ENCODE measurements at regions not wholly inside any gene's neighbourhood (a gene's known extent, or its start where the extent isn't known, plus 50 kb on each side); places are given as distances from the start of the nearest gene placed in this dataset.

DNA sequence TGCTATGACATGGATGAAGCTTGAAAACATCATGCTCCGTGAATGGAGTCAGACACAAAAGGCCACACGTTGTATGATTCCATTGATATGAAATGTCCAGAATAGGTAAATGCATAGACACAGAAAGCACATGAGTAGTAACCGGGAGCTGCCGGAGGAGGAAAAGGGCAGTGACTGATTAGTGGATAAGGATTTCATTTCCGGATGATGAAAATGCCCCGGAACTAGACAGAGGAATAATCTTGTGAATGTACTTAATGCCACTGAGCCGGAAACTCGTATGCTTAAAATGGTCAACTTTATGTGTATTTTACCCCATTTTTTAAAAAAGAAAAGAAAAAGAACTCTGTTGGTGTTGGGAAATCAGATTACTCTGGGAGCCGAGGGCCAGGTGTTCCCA, 112.7 kb upstream of the FAM9B start:
- peaks cover 1% of the 10 kb centered on the region; the same call in 1 of the 2 replicates for H3K4me1 ChIP-seq (ENCODE audit: control insufficient read depth, insufficient read depth, low read length)
- H3K9me3 ChIP-seq (ENCODE audit: control insufficient read depth, insufficient read depth, low read length): no peaks in the 10 kb centered on the region
- no peak for DNase-seq (ENCODE audit: low read depth, low spot score)
- no peaks in the 10 kb centered on the region for H3K27me3 ChIP-seq (ENCODE audit: control insufficient read depth, insufficient read depth, low read length)
- no peak overlapping the region for H3K27ac ChIP-seq (ENCODE audit: low read length)
- H3K36me3 ChIP-seq (ENCODE audit: control insufficient read depth, insufficient read depth, low read length): no peaks in the 10 kb centered on the region
- H3K4me3 ChIP-seq (ENCODE audit: low read length): no peak overlapping the region
- WGBS (ENCODE audit: insufficient coverage, insufficient read length): no CpG with 5 or more reads among the region's 9 CpGs

DNA sequence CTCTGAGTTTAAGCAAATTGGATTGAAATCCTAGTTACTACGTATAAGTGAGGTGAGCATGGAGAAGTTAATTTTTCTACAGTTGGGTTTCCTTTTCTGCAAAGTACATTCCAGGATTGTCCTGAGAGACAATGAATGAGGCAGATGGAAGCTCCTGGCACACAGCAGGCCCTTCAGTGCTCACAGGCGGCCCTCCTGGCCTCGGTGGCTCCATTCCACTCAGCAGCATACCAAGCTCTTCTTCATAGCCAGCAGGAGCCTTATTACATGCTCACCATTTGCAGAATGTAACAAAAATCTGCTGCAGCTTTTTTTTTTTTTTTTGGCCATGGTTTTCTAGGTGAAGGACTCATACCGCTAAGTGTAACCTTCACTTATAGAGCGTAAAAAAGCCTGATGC, 113.2 kb upstream of the FAM9B start:
- H3K4me3 ChIP-seq (ENCODE audit: low read length): no peak overlapping the region
- WGBS (ENCODE audit: insufficient coverage, insufficient read length): no CpG with 5 or more reads among the region's 5 CpGs
- peaks cover 1% of the 10 kb centered on the region; the same call in 1 of the 2 replicates for H3K4me1 ChIP-seq (ENCODE audit: control insufficient read depth, insufficient read depth, low read length)

DNA sequence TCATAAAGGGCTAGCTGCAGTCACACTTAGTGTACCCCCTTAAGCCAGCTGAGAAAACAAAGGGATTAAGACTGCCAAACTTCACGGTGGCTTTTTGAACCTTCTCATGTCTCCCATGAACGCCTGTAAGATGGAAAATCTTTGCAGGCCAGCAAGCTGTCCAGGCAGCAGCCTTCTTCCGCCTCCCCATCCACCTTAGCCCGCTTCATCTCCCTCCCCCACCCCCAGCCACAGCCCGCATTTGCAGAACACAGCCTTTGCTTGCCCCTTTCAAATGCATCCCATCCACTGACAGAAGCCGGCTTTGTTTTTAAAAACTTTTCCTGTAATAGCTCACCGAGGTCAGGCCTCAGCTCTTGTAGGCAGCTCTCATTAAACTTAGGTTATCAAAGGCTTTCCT, 113.8 kb upstream of the FAM9B start:
- H3K27ac ChIP-seq (ENCODE audit: low read length): no peak overlapping the region
- H3K4me1 ChIP-seq (ENCODE audit: control insufficient read depth, insufficient read depth, low read length): peaks cover 1% of the 10 kb centered on the region; the same call in 1 of the 2 replicates
- H3K4me3 ChIP-seq (ENCODE audit: low read length): no peak overlapping the region
- WGBS (ENCODE audit: insufficient coverage, insufficient read length): no CpG with 5 or more reads among the region's 7 CpGs
- peak; percentile 35 for DNase-seq (ENCODE audit: low read depth, low spot score)
- no peaks in the 10 kb centered on the region for H3K9me3 ChIP-seq (ENCODE audit: control insufficient read depth, insufficient read depth, low read length)
- no peaks in the 10 kb centered on the region for H3K36me3 ChIP-seq (ENCODE audit: control insufficient read depth, insufficient read depth, low read length)
- H3K27me3 ChIP-seq (ENCODE audit: control insufficient read depth, insufficient read depth, low read length): no peaks in the 10 kb centered on the region

More for the DNA sequence above, 113.2 kb upstream of the FAM9B start:
- no peak for DNase-seq (ENCODE audit: low read depth, low spot score)
- Histone ChIP-seq H3K27me3 (ENCODE audit: control insufficient read depth, insufficient read depth, low read length) (no peaks in the 10 kb centered on the region), H3K36me3 (ENCODE audit: control insufficient read depth, insufficient read depth, low read length) (no peaks in the 10 kb centered on the region), H3K27ac (ENCODE audit: low read length) (no peak overlapping the region), H3K9me3 (ENCODE audit: control insufficient read depth, insufficient read depth, low read length) (no peaks in the 10 kb centered on the region)

DNA sequence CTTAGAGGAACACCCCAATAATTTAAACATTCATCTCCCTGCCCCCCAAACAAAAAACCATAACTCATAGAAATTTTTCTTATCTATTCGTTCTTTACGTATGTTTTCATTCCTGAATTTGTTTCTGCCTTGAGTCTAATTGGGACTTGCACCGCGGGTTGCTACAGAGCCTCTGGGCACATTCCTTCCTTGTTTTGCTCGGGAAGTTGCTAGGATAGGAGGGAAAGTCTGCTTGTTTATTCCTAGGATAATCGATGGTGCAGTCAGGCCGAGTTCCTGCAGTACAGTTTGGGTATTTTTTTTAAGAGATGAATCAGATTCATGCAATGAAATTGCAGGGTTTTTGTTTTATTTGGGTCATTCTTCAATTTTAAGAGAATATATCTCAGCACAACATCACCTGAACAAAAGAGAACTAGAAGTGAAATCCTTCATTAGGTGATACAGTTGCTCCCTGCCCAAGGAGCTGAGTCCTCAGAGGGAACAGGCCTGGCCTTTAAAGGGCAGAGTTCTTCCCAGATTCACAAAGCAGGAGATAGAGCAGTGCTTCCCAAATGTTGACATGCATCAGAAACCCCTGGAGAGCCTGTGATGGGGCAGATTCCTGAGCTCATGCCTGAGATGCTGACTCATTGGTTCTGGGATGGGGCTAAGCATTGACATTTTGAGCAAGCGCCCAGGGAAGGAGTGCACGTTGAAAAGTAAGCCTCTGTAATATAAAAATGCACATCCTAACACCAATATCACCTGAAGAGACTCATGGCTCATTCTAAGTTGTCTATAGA, 114.9 kb upstream of the FAM9B start:
- no peaks in the 10 kb centered on the region for H3K9me3 ChIP-seq (ENCODE audit: control insufficient read depth, insufficient read depth, low read length)
- peaks cover 1% of the 10 kb centered on the region; the same call in 1 of the 2 replicates for H3K4me1 ChIP-seq (ENCODE audit: control insufficient read depth, insufficient read depth, low read length)
- H3K27me3 ChIP-seq (ENCODE audit: control insufficient read depth, insufficient read depth, low read length): no peaks in the 10 kb centered on the region
- H3K27ac ChIP-seq (ENCODE audit: low read length): no peak overlapping the region
- H3K4me3 ChIP-seq (ENCODE audit: low read length): no peak overlapping the region
- no peaks in the 10 kb centered on the region for H3K36me3 ChIP-seq (ENCODE audit: control insufficient read depth, insufficient read depth, low read length)
- no CpG with 5 or more reads among the region's 9 CpGs for WGBS (ENCODE audit: insufficient coverage, insufficient read length)
- peak; percentile 41 for DNase-seq (ENCODE audit: low read depth, low spot score)

DNA sequence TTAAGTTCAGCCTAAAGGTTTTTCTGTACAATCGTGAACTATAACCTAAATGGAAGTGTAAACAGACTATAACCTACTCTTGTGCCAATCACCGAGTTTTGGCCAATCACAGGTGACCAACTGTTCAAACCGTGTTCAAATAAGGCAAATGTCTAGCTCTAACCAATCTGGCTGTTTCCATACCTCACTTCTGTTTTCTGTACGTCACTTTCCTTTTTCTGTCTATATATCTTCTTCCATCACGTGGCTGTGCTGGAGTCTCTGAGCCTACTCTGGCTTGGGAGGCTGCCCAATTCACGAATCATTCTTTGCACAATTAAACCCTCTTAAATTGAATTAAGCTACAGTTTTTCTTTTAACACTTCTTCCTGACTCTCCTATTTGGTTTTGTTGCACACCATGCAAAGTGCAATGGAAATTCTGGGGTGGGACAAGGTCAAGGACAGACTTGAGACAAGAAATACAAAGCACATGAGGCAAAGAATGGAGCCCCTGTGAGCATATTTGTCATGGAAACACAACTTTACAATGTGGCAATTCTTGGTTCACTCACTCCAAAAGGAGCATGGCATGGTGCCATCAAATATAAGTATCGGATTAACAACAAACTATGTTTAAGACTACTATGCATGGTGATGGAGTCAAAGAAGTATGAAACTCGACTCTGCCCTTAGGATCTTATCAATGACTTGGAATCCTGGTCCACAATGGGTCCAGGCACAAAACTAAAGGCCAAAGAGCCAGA, 115.7 kb upstream of the FAM9B start:
- no peaks in the 10 kb centered on the region for H3K9me3 ChIP-seq (ENCODE audit: control insufficient read depth, insufficient read depth, low read length)
- WGBS (ENCODE audit: insufficient coverage, insufficient read length): no CpG with 5 or more reads among the region's 8 CpGs

DNA sequence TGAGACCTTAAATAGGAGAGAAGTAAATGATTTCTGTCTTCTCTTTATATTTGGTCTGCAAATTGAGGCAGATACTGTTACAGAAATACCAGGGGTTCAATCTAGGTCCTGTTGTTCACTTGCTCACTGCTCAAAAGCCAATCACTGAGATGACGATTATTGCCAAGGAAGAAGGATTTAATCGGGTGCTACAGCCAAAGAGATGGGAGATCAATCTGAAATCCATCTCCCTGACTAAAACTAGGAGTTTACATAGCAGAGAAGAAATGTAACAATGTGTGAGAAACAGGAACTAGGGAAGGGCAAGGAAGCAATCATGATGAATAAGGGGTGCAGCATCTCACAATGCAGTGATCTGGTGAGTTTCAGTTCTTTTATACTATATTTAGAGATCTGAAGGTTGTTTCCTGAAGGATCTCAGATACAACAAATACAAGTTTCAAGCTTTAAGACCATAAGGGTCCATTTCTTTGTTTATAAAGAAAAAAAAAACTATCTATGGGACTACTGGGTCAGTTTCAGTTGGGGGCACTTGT, 117.9 kb upstream of the FAM9B start:
- no peak overlapping the region for H3K4me3 ChIP-seq (ENCODE audit: low read length)
- no peaks in the 10 kb centered on the region; the same call in 1 of the 2 replicates for H3K4me1 ChIP-seq (ENCODE audit: control insufficient read depth, insufficient read depth, low read length)
- DNase-seq (ENCODE audit: low read depth, low spot score): no peak
- no peaks in the 10 kb centered on the region for H3K36me3 ChIP-seq (ENCODE audit: control insufficient read depth, insufficient read depth, low read length)
- no peak overlapping the region for H3K27ac ChIP-seq (ENCODE audit: low read length)
- no peaks in the 10 kb centered on the region for H3K27me3 ChIP-seq (ENCODE audit: control insufficient read depth, insufficient read depth, low read length)
- no CpG with 5 or more reads among the region's 2 CpGs for WGBS (ENCODE audit: insufficient coverage, insufficient read length)
- H3K9me3 ChIP-seq (ENCODE audit: control insufficient read depth, insufficient read depth, low read length): no peaks in the 10 kb centered on the region

More for the DNA sequence above, 115.7 kb upstream of the FAM9B start:
- H3K27ac ChIP-seq (ENCODE audit: low read length): no peak overlapping the region
- no peaks in the 10 kb centered on the region for H3K36me3 ChIP-seq (ENCODE audit: control insufficient read depth, insufficient read depth, low read length)
- no peaks in the 10 kb centered on the region for H3K27me3 ChIP-seq (ENCODE audit: control insufficient read depth, insufficient read depth, low read length)
- H3K4me3 ChIP-seq (ENCODE audit: low read length): no peak overlapping the region
- DNase-seq (ENCODE audit: low read depth, low spot score): no peak
- H3K4me1 ChIP-seq (ENCODE audit: control insufficient read depth, insufficient read depth, low read length): peaks cover 1% of the 10 kb centered on the region; the same call in 1 of the 2 replicates

DNA sequence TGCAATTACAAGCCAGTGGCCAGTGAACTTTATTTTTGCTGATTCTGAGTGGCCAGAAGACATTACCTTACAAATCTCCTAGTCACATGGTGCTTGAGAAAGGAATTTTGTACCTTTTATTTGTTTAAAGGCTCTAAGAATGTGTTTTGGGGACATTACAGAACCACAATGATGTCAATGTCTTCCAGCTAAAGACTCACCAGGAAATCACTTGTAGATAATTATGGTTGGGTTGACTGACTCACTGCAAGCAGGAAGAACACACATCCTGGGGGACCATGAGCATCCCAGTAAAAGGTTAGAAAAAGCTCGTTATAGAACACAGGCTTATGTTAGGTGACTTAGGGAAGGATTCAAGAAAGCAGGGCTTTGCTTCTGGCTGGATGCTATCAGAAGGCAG, 119.4 kb upstream of the FAM9B start:
- DNase-seq (ENCODE audit: low read depth, low spot score): no peak
- no peak overlapping the region for H3K4me3 ChIP-seq (ENCODE audit: low read length)
- WGBS (ENCODE audit: insufficient coverage, insufficient read length): no CpG with 5 or more reads among the region's 1 CpG
- no peaks in the 10 kb centered on the region for H3K27me3 ChIP-seq (ENCODE audit: control insufficient read depth, insufficient read depth, low read length)
- no peak overlapping the region for H3K27ac ChIP-seq (ENCODE audit: low read length)
- H3K36me3 ChIP-seq (ENCODE audit: control insufficient read depth, insufficient read depth, low read length): no peaks in the 10 kb centered on the region
- H3K4me1 ChIP-seq (ENCODE audit: control insufficient read depth, insufficient read depth, low read length): no peaks in the 10 kb centered on the region
- no peaks in the 10 kb centered on the region for H3K9me3 ChIP-seq (ENCODE audit: control insufficient read depth, insufficient read depth, low read length)

DNA sequence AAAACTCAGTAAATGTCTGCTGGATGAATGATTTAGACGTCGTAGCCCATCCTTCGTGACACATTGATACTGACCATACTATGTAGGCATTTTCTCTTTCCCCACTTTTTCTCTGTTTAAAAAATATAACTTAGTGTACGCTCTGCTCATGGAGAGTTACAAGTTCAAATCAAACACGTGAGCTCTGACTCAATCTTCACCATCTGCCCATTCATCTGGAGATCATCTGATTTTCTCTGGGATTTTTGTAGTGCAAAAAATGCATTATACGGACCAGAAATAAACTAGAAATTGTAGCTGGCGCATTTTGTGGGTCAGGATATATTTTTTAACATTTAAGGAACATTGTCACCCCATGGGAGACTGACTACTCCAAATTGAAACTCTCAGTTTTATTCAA, 124.7 kb upstream of the FAM9B start:
- H3K4me1 ChIP-seq (ENCODE audit: control insufficient read depth, insufficient read depth, low read length): no peaks in the 10 kb centered on the region
- DNase-seq (ENCODE audit: low read depth, low spot score): no peak
- no peaks in the 10 kb centered on the region for H3K27me3 ChIP-seq (ENCODE audit: control insufficient read depth, insufficient read depth, low read length)
- no peak overlapping the region for H3K4me3 ChIP-seq (ENCODE audit: low read length)
- H3K36me3 ChIP-seq (ENCODE audit: control insufficient read depth, insufficient read depth, low read length): no peaks in the 10 kb centered on the region
- no CpG with 5 or more reads among the region's 7 CpGs for WGBS (ENCODE audit: insufficient coverage, insufficient read length)
- no peaks in the 10 kb centered on the region for H3K9me3 ChIP-seq (ENCODE audit: control insufficient read depth, insufficient read depth, low read length)
- H3K27ac ChIP-seq (ENCODE audit: low read length): no peak overlapping the region

DNA sequence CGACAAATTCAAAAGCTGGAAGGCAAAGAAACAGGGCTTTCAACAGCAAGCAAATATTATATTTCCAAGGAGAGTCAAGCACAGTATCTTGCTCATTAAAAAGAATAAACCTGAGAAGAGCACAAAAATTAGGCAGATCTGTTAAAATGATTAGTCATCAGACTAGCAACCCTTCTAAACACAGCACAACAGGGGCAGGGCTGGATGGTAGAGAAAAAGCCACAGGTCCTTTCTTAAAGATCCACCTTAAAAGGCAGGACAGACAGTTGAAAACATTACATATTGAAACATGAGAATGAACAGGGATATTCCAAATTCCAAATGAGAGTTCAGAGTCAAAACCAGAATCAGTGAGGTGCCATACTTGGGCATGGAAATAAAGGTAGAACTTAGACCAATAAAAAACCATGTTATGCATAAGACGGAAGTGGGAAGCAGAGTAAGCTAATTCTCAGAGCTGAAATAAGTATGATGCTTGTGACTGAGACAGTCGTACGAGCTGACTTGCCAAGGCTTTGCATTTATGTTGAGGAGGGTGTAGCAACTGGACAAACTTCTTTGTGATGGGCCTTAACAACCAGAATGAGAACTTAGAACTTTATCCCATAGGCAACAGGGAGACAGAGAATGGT, 126.9 kb upstream of the FAM9B start:
- Histone ChIP-seq H3K9me3 (ENCODE audit: control insufficient read depth, insufficient read depth, low read length) (no peaks in the 10 kb centered on the region), H3K4me3 (ENCODE audit: low read length) (no peak overlapping the region), H3K4me1 (ENCODE audit: control insufficient read depth, insufficient read depth, low read length) (no peaks in the 10 kb centered on the region), H3K27ac (ENCODE audit: low read length) (no peak overlapping the region), H3K36me3 (ENCODE audit: control insufficient read depth, insufficient read depth, low read length) (no peaks in the 10 kb centered on the region), H3K27me3 (ENCODE audit: control insufficient read depth, insufficient read depth, low read length) (no peaks in the 10 kb centered on the region)
- no peak for DNase-seq (ENCODE audit: low read depth, low spot score)
- no CpG with 5 or more reads among the region's 4 CpGs for WGBS (ENCODE audit: insufficient coverage, insufficient read length)

DNA sequence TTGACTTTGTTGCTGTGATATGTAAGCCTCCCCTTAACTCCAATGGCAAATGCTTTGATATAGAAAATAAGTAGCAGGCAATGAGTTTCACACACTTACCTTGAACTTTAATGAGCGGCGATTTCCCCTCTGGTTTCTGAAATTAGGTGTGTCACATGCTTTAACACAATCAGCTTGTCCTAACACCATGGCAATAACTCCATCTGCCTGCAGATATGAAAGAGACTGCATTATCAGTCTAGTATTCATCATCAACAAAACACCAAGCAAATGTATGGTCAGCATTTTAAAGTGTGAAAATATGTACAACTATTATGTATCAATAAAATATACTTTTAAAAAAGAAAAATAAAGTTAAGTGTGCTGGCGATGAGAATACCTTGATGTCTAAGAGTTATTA, 128.8 kb upstream of the FAM9B start:
- H3K9me3 ChIP-seq (ENCODE audit: control insufficient read depth, insufficient read depth, low read length): no peaks in the 10 kb centered on the region
- H3K27ac ChIP-seq (ENCODE audit: low read length): no peak overlapping the region
- no peaks in the 10 kb centered on the region for H3K27me3 ChIP-seq (ENCODE audit: control insufficient read depth, insufficient read depth, low read length)
- no peak for DNase-seq (ENCODE audit: low read depth, low spot score)
- H3K4me1 ChIP-seq (ENCODE audit: control insufficient read depth, insufficient read depth, low read length): no peaks in the 10 kb centered on the region
- H3K36me3 ChIP-seq (ENCODE audit: control insufficient read depth, insufficient read depth, low read length): no peaks in the 10 kb centered on the region
- H3K4me3 ChIP-seq (ENCODE audit: low read length): no peak overlapping the region
- WGBS (ENCODE audit: insufficient coverage, insufficient read length): no CpG with 5 or more reads among the region's 3 CpGs
